ENCODE measurements at regions not wholly inside any gene's neighbourhood (a gene's known extent, or its start where the extent isn't known, plus 50 kb on each side); places are given as distances from the start of the nearest gene placed in this dataset.

DNA sequence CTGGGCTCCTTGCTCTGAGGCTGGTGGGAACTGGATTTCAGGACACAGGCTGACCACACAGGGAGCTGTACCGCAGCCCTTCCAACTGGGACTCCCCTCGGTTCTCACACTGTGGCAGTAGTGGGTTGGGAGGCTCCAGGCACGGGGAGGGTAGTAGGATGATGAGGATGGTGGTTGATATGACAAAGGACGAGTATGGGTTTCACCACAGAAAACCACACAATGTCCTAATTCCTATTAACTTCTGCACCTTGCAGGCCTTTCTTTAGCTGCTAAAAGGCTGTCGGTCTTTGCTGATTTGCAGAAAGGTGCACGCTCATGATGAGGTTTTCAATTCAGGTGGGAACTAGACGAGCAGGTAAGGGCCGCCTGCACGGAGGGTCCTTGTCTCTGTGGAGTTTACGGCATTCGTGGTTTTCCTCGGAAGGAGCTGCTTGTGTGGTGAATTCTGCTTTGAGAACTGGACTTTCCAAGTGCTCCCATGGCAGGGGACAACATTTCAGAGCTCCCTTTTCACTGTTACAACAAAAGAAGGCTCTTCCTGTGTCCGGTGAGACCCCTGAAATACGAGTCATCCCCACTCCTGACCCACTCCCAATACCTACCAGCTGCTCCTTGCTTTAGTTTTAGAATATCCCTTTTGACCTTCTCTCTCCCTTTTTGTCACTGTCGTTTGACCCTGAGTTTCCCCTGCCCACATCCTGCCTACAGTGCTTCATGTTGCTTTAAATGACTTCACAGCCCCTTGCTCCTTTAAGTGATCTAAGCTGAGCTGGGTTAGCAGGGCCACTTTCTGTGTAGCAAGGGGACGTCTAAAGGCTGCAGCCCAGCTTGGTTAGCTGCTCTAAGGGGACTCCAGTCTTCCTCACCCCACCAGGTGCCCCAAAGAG, 125.1 kb downstream of the MRPS6 start:
- TF ChIP-seq, protein P1, sequence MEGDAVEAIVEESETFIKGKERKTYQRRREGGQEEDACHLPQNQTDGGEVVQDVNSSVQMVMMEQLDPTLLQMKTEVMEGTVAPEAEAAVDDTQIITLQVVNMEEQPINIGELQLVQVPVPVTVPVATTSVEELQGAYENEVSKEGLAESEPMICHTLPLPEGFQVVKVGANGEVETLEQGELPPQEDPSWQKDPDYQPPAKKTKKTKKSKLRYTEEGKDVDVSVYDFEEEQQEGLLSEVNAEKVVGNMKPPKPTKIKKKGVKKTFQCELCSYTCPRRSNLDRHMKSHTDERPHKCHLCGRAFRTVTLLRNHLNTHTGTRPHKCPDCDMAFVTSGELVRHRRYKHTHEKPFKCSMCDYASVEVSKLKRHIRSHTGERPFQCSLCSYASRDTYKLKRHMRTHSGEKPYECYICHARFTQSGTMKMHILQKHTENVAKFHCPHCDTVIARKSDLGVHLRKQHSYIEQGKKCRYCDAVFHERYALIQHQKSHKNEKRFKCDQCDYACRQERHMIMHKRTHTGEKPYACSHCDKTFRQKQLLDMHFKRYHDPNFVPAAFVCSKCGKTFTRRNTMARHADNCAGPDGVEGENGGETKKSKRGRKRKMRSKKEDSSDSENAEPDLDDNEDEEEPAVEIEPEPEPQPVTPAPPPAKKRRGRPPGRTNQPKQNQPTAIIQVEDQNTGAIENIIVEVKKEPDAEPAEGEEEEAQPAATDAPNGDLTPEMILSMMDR (optimal IDR thresholded peaks at IDR 0.05 in 1 of 3, IDR thresholded peaks at IDR 0.05 in 1 of 3, conservative IDR thresholded peaks at IDR 0.05 in 1 of 3; ENCODE audit: extremely low read depth in 1 of 3, insufficient read depth in 2 of 3, low read length in 3 of 3), result no peak
- no peak for TF ChIP-seq EZH2 (IDR thresholded peaks at IDR 0.05; ENCODE audit: low read length)
- Histone ChIP-seq H3K36me3 (ENCODE audit: control insufficient read depth in 2 of 2, extremely low read depth in 1 of 2, insufficient read depth in 2 of 2, low read length in 2 of 2) (no peaks in the 10 kb centered on the region), H3K4me2 (ENCODE audit: control insufficient read depth, extremely low read depth, insufficient read depth, low read depth, low read length) (no peak overlapping the region), H3K27me3 (ENCODE audit: control insufficient read depth, extremely low read depth, insufficient read depth, low read length) (peaks cover 5% of the 10 kb centered on the region), H3K27ac (ENCODE audit: control insufficient read depth, insufficient read depth, low read length) (no peak overlapping the region), H3K9me1 (ENCODE audit: control insufficient read depth, extremely low read depth, insufficient read depth, low read length) (no peaks in the 10 kb centered on the region), H3K79me2 (ENCODE audit: control insufficient read depth, insufficient read depth, low read length) (no peaks in the 10 kb centered on the region), H4K20me1 (ENCODE audit: control insufficient read depth, extremely low read depth, insufficient read depth, low read length) (no peaks in the 10 kb centered on the region), H3K9ac (ENCODE audit: control insufficient read depth, extremely low read depth, insufficient read depth, low read length) (no peak overlapping the region), H3K9me3 (ENCODE audit: control insufficient read depth, low read depth, low read length) (no peaks in the 10 kb centered on the region), H3K4me3 (ENCODE audit: control insufficient read depth in 2 of 3, extremely low read depth in 1 of 3, insufficient read depth in 2 of 3, low read depth in 1 of 3, low read length in 3 of 3) (no peak overlapping the region), H3K4me1 (ENCODE audit: control insufficient read depth, extremely low read depth, insufficient read depth, low read length) (peaks cover 9% of the 10 kb centered on the region), H2AFZ (ENCODE audit: control insufficient read depth, low read length) (no peak overlapping the region)
- dilution Hi-C loops (cut with MboI; ENCODE audit: extremely low pct_ligation_motif_present, low sequenced_read_pairs), result no loop called here
- FAIRE-seq (no peak), DNase-seq (ENCODE audit: low read depth, low spot score) (no peak)

DNA sequence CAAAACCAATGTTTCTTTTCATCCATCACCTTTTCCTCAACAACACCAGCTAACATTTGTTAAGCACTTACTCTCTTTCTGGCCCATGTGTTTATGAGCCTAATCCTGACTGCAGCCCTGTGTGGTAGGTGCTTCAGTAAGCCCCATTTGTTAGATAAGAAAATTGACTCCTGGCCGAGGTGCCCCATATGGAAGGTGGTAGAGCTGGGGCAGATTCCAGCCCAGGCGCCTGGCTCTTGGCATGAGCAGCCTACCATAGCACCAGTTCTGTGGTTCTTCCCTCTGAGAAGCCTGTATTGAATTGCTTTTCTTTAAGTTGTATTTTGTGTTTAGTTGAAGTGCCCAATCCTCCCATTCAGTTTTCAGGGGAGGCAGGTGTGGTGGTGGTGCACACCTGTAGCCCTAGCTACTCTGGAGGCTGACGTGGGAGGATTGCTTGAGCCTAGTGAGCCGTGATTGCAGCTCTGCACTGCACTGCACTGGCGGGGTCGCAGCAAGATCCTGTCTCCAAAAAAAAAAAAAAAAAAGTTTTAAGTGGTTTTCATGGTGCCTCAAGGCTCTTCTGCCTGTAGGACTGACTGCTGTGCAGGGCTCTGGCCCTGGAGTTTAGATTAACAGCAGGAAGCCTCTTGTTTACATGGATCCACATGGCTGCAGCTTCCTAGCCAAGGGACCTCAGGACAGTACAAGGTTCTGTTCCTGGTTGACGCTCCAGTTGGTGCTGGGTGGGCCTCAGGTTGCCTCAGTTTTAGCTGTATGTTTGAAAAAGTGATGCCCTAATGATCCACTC, 125.9 kb downstream of the MRPS6 start:
- H3K9ac ChIP-seq (ENCODE audit: control insufficient read depth, extremely low read depth, insufficient read depth, low read length), result no peak overlapping the region
- no peak overlapping the region for H3K4me2 ChIP-seq (ENCODE audit: control insufficient read depth, extremely low read depth, insufficient read depth, low read depth, low read length)
- H4K20me1 ChIP-seq (ENCODE audit: control insufficient read depth, extremely low read depth, insufficient read depth, low read length), result no peaks in the 10 kb centered on the region
- dilution Hi-C loops (cut with MboI; ENCODE audit: extremely low pct_ligation_motif_present, low sequenced_read_pairs), result no loop called here
- H3K27ac ChIP-seq (ENCODE audit: control insufficient read depth, insufficient read depth, low read length), result no peak overlapping the region
- no peak for DNase-seq (ENCODE audit: low read depth, low spot score)
- peaks cover 5% of the 10 kb centered on the region for H3K27me3 ChIP-seq (ENCODE audit: control insufficient read depth, extremely low read depth, insufficient read depth, low read length)
- no peak for FAIRE-seq
- H3K4me3 ChIP-seq (ENCODE audit: control insufficient read depth in 2 of 3, extremely low read depth in 1 of 3, insufficient read depth in 2 of 3, low read depth in 1 of 3, low read length in 3 of 3), result no peak overlapping the region
- H3K79me2 ChIP-seq (ENCODE audit: control insufficient read depth, insufficient read depth, low read length), result no peaks in the 10 kb centered on the region
- H3K9me3 ChIP-seq (ENCODE audit: control insufficient read depth, low read depth, low read length), result no peaks in the 10 kb centered on the region
- H3K9me1 ChIP-seq (ENCODE audit: control insufficient read depth, extremely low read depth, insufficient read depth, low read length), result no peaks in the 10 kb centered on the region
- no peaks in the 10 kb centered on the region for H3K36me3 ChIP-seq (ENCODE audit: control insufficient read depth in 2 of 2, extremely low read depth in 1 of 2, insufficient read depth in 2 of 2, low read length in 2 of 2)
- H3K4me1 ChIP-seq (ENCODE audit: control insufficient read depth, extremely low read depth, insufficient read depth, low read length), result peaks cover 9% of the 10 kb centered on the region
- H2AFZ ChIP-seq (ENCODE audit: control insufficient read depth, low read length), result no peak overlapping the region
- no peak for TF ChIP-seq EZH2 (IDR thresholded peaks at IDR 0.05; ENCODE audit: low read length)

Data from keratinocyte (primary cell).